ENCODE measurements at regions not wholly inside any gene's neighbourhood (a gene's known extent, or its start where the extent isn't known, plus 50 kb on each side); places are given as distances from the start of the nearest gene placed in this dataset.

DNA sequence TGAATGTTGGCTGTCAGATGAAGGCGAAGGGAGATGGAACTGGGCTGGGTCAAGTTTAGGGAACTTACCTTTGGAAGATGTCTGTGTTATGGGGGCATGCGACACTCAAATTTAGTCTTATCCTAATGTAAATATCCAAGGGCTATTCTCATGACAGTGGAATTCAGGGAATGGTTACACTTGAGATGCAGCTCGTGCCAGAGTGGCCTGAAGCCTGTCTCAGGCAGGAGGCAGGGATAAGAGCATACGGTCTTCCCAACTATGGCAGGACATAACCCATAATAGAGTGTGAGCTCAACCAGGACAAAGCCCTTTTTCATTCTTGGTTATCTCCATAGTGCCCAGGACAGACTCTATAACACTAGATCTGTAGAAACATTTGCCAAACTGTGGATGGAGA, 393.3 kb upstream of the CDH11 start:
- H3K27ac ChIP-seq (ENCODE audit: low read length) = no peak overlapping the region
- H3K4me3 ChIP-seq (ENCODE audit: low read length) = no peak overlapping the region
- no peaks in the 10 kb centered on the region for H3K9me3 ChIP-seq (ENCODE audit: control insufficient read depth, low read depth, low read length)
- H3K27me3 ChIP-seq (ENCODE audit: control insufficient read depth, insufficient read depth, low read length) = no peaks in the 10 kb centered on the region
- H3K4me1 ChIP-seq (ENCODE audit: control insufficient read depth, low read depth, low read length) = peaks cover 9% of the 10 kb centered on the region
- no peak overlapping the region for H3K9ac ChIP-seq (ENCODE audit: low read length)
- H3K36me3 ChIP-seq (ENCODE audit: control insufficient read depth, low read depth, low read length) = no peaks in the 10 kb centered on the region

DNA sequence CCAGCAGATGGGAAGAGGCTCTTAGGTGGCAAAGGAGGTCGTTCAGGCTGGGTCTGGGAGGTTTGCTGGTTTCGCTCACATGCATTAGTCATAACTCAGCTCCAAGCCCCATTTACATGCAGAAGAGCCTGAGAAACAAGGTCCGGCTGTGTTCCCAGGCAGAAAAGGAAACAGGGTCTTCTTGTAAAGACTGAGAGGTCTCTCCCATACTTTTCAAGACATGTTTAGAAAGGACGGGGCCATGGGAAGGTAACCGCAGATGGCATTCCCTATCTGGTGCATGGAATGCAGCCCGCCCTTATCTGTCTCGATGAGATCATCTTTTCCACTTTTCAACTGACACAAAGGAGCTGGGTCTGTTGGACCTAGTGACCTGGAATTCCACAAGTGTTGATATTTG, 389.0 kb upstream of the CDH11 start:
- no peak overlapping the region for H3K9ac ChIP-seq (ENCODE audit: low read length)
- no peaks in the 10 kb centered on the region for H3K9me3 ChIP-seq (ENCODE audit: control insufficient read depth, low read depth, low read length)
- no peak overlapping the region for H3K27ac ChIP-seq (ENCODE audit: low read length)
- peaks cover 6% of the 10 kb centered on the region for H3K4me1 ChIP-seq (ENCODE audit: control insufficient read depth, low read depth, low read length)
- no peaks in the 10 kb centered on the region for H3K36me3 ChIP-seq (ENCODE audit: control insufficient read depth, low read depth, low read length)
- H3K27me3 ChIP-seq (ENCODE audit: control insufficient read depth, insufficient read depth, low read length) = no peaks in the 10 kb centered on the region
- no peak overlapping the region for H3K4me3 ChIP-seq (ENCODE audit: low read length)

DNA sequence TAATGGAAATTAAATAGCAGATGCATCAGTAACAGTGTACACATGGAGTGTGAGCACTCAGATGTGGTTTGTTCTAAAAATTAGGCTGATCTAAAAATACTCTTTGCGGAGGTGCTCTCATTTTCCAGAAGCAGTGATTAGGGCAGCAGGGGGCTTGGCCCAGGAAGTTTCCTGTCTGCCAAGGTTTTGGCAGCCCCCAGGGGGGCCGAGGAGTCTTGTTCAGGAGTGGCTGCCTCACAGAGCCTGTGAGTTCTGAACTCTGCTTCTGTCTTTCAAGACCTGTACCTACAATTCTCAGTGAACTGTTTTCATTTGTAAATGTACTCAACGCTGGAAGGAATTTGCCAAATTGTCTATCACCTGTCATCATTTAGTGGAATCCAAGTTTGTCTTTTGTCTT, 388.4 kb upstream of the CDH11 start:
- H3K9me3 ChIP-seq (ENCODE audit: control insufficient read depth, low read depth, low read length) = no peaks in the 10 kb centered on the region
- H3K36me3 ChIP-seq (ENCODE audit: control insufficient read depth, low read depth, low read length) = no peaks in the 10 kb centered on the region
- no peak overlapping the region for H3K27ac ChIP-seq (ENCODE audit: low read length)
- no peak overlapping the region for H3K9ac ChIP-seq (ENCODE audit: low read length)
- no peak overlapping the region for H3K4me3 ChIP-seq (ENCODE audit: low read length)
- H3K27me3 ChIP-seq (ENCODE audit: control insufficient read depth, insufficient read depth, low read length) = no peaks in the 10 kb centered on the region
- H3K4me1 ChIP-seq (ENCODE audit: control insufficient read depth, low read depth, low read length) = peaks cover 6% of the 10 kb centered on the region

DNA sequence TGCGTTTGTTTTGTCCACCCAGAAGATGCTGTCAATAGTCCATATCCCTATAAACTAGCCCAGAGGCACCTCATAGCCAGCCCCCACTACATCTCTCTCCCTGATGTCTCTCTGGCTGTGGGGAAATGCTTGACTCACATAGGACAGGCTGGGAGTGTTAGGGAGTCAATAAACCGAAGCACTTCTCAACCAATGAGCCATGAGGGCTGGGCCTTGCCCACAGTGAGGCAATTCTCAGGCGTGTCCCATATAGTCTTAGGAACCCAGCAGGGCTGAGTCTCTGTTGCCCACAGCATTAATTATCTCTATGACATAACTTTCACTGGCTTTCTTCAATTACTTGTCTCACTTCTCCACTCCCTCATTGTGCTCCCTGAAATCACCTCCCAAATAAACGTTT, 387.3 kb upstream of the CDH11 start:
- Histone ChIP-seq H3K9me3 (ENCODE audit: control insufficient read depth, low read depth, low read length) (no peaks in the 10 kb centered on the region), H3K9ac (ENCODE audit: low read length) (no peak overlapping the region), H3K4me3 (ENCODE audit: low read length) (no peak overlapping the region), H3K36me3 (ENCODE audit: control insufficient read depth, low read depth, low read length) (no peaks in the 10 kb centered on the region), H3K4me1 (ENCODE audit: control insufficient read depth, low read depth, low read length) (peaks cover 6% of the 10 kb centered on the region), H3K27ac (ENCODE audit: low read length) (no peak overlapping the region), H3K27me3 (ENCODE audit: control insufficient read depth, insufficient read depth, low read length) (no peaks in the 10 kb centered on the region)

DNA sequence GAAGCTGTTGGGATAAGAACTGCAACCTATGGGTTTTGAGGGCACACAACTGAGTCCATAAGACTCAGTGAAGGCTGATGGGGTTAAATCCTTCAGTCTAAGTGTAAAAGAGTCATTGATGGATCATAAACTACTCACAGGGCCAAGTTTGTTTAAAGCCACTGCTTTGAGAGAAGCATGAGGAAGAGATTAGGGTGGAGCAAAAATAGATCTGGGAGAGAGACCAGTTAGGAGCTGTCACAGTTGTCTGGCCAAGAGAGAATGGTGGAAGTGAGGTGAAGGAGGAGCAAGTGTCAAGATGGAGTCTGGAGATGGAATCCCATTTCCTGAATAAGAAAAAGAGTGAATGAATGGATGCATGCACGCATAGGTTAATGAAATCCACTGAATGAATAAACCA, 379.1 kb upstream of the CDH11 start:
- H3K27ac ChIP-seq (ENCODE audit: low read length) = no peak overlapping the region
- H3K9me3 ChIP-seq (ENCODE audit: control insufficient read depth, low read depth, low read length) = no peaks in the 10 kb centered on the region
- no peak overlapping the region for H3K9ac ChIP-seq (ENCODE audit: low read length)
- H3K27me3 ChIP-seq (ENCODE audit: control insufficient read depth, insufficient read depth, low read length) = no peaks in the 10 kb centered on the region
- H3K36me3 ChIP-seq (ENCODE audit: control insufficient read depth, low read depth, low read length) = no peaks in the 10 kb centered on the region
- H3K4me3 ChIP-seq (ENCODE audit: low read length) = no peak overlapping the region
- peaks cover 3% of the 10 kb centered on the region for H3K4me1 ChIP-seq (ENCODE audit: control insufficient read depth, low read depth, low read length)

DNA sequence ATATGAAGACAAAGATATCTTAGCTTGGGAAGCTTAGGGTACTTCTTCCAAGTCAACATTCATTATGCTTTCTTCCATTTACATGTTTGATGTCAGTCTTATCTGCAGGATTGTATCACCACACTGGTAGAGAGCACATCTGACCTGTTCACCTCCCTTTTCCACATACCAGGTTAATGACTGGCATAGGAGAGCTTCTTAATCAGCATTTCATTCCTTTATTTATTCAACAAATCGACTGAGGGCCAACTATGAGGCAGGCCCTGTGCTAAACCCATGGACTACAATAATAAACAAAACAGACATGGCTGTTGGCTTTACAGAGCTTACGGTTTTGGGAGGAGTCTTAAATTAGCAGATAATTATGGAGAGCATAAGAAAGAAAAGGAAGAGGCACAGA, 378.1 kb upstream of the CDH11 start:
- no peak overlapping the region for H3K4me3 ChIP-seq (ENCODE audit: low read length)
- no peak overlapping the region for H3K9ac ChIP-seq (ENCODE audit: low read length)
- no peaks in the 10 kb centered on the region for H3K27me3 ChIP-seq (ENCODE audit: control insufficient read depth, insufficient read depth, low read length)
- no peaks in the 10 kb centered on the region for H3K9me3 ChIP-seq (ENCODE audit: control insufficient read depth, low read depth, low read length)
- H3K27ac ChIP-seq (ENCODE audit: low read length) = no peak overlapping the region
- peaks cover 8% of the 10 kb centered on the region for H3K4me1 ChIP-seq (ENCODE audit: control insufficient read depth, low read depth, low read length)
- H3K36me3 ChIP-seq (ENCODE audit: control insufficient read depth, low read depth, low read length) = no peaks in the 10 kb centered on the region

DNA sequence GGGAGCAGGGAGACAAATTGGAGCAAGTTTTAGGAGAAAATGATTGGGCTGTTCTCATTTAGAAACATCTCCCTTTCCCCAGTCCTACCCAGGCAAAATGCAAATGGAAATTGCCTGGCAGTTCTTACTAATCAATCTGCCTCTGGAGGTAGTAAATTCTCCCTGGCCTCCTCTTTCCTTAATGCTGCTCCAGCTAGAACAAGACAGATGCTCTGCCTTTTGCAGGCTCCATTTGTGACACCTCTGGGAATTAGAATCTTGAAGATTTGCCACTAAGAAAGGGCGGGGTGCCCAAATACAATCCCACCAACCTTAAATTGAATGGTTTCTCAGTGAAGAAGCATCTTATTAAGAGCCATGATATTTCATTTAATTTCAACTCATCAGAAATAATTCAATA, 377.7 kb upstream of the CDH11 start:
- H3K36me3 ChIP-seq (ENCODE audit: control insufficient read depth, low read depth, low read length) = no peaks in the 10 kb centered on the region
- H3K4me1 ChIP-seq (ENCODE audit: control insufficient read depth, low read depth, low read length) = peaks cover 8% of the 10 kb centered on the region
- no peaks in the 10 kb centered on the region for H3K9me3 ChIP-seq (ENCODE audit: control insufficient read depth, low read depth, low read length)
- H3K9ac ChIP-seq (ENCODE audit: low read length) = no peak overlapping the region
- no peak overlapping the region for H3K27ac ChIP-seq (ENCODE audit: low read length)
- no peak overlapping the region for H3K4me3 ChIP-seq (ENCODE audit: low read length)
- no peaks in the 10 kb centered on the region for H3K27me3 ChIP-seq (ENCODE audit: control insufficient read depth, insufficient read depth, low read length)

DNA sequence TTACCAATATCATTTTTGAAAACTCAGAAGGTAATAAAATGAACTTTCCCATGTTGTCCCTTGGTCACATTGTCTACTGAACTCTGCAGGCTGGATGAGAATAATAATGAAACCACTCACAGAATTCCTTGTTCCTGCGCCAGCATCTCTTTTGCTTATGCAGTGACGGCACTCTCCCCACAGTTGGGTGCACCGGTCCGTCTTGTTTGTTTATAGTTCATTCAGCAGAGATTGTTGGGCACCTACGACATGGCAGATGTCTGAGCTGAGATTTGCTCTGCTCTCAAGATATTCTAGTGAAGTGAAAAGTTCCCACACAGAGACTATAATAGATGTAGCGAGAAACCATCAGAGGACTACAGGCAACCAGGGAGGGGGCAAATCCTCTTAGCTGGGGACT, 375.7 kb upstream of the CDH11 start:
- Histone ChIP-seq H3K27ac (ENCODE audit: low read length) (no peak overlapping the region), H3K36me3 (ENCODE audit: control insufficient read depth, low read depth, low read length) (no peaks in the 10 kb centered on the region), H3K4me1 (ENCODE audit: control insufficient read depth, low read depth, low read length) (peaks cover 16% of the 10 kb centered on the region), H3K4me3 (ENCODE audit: low read length) (no peak overlapping the region), H3K9me3 (ENCODE audit: control insufficient read depth, low read depth, low read length) (no peaks in the 10 kb centered on the region), H3K27me3 (ENCODE audit: control insufficient read depth, insufficient read depth, low read length) (no peaks in the 10 kb centered on the region), H3K9ac (ENCODE audit: low read length) (no peak overlapping the region)

DNA sequence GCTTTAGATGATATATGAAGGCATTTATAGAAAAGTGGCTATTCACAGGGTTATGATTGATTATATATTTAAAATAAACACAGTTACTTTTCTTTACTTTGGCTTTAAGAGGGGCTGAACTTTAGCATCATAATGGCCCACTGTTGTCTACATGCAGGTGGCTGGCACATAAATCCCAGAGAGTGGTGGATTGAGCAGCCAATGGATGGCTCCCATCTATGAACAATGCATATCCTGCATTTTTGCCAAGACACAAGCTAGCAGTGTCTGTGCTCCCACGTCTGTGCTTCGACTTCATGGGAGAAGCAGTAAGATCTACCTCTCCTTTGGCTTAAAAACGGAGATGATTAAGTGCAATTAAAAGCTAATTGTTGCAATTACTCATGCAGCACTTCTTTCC, 373.2 kb upstream of the CDH11 start:
- H3K4me3 ChIP-seq (ENCODE audit: low read length) = no peak overlapping the region
- no peaks in the 10 kb centered on the region for H3K27me3 ChIP-seq (ENCODE audit: control insufficient read depth, insufficient read depth, low read length)
- H3K9ac ChIP-seq (ENCODE audit: low read length) = no peak overlapping the region
- H3K9me3 ChIP-seq (ENCODE audit: control insufficient read depth, low read depth, low read length) = no peaks in the 10 kb centered on the region
- no peaks in the 10 kb centered on the region for H3K36me3 ChIP-seq (ENCODE audit: control insufficient read depth, low read depth, low read length)
- H3K27ac ChIP-seq (ENCODE audit: low read length) = no peak overlapping the region
- H3K4me1 ChIP-seq (ENCODE audit: control insufficient read depth, low read depth, low read length) = peaks cover 13% of the 10 kb centered on the region

DNA sequence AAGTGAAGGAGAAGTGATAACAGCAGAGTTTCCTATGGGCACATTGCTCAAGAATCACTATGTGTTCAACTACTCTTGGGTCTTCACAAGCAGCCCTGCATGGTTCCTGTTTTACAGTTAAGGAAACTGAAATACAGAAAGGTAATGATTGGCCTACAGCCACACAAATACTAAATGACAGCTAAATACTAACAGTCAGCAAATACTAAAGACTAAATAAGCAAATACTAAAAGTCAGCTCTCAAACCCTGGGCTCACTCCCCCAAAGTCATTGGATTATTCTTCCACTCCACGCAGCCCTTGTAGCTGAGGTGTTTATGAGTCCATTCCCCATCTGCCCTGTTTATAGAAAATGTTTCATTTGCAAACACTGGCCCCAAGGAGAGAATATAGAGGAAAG, 372.7 kb upstream of the CDH11 start:
- H3K9me3 ChIP-seq (ENCODE audit: control insufficient read depth, low read depth, low read length) = no peaks in the 10 kb centered on the region
- H3K9ac ChIP-seq (ENCODE audit: low read length) = no peak overlapping the region
- H3K36me3 ChIP-seq (ENCODE audit: control insufficient read depth, low read depth, low read length) = no peaks in the 10 kb centered on the region
- peaks cover 13% of the 10 kb centered on the region for H3K4me1 ChIP-seq (ENCODE audit: control insufficient read depth, low read depth, low read length)
- H3K27ac ChIP-seq (ENCODE audit: low read length) = no peak overlapping the region
- no peaks in the 10 kb centered on the region for H3K27me3 ChIP-seq (ENCODE audit: control insufficient read depth, insufficient read depth, low read length)
- no peak overlapping the region for H3K4me3 ChIP-seq (ENCODE audit: low read length)

DNA sequence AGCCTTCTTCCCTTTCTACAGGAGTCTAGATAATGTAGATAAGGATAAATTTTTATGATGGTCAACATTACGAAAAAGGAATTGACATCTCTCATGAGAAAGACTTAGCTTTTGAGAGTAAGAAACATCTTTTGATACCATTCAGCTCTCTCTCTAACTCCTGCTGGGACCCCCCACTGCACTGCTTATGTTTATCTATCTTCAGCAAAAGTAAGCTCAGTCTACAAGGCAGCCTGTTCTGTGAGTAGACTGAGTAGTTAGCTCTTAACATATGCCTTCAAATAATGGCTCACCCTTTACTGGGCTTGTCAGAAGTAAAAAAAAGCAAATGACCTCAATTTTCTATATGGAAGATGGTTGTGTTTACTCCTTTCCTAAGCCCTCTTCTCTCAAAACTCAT, 372.2 kb upstream of the CDH11 start:
- Histone ChIP-seq H3K9me3 (ENCODE audit: control insufficient read depth, low read depth, low read length) (no peaks in the 10 kb centered on the region), H3K36me3 (ENCODE audit: control insufficient read depth, low read depth, low read length) (no peaks in the 10 kb centered on the region), H3K27ac (ENCODE audit: low read length) (no peak overlapping the region), H3K9ac (ENCODE audit: low read length) (no peak overlapping the region), H3K27me3 (ENCODE audit: control insufficient read depth, insufficient read depth, low read length) (no peaks in the 10 kb centered on the region), H3K4me3 (ENCODE audit: low read length) (no peak overlapping the region), H3K4me1 (ENCODE audit: control insufficient read depth, low read depth, low read length) (peaks cover 13% of the 10 kb centered on the region)

DNA sequence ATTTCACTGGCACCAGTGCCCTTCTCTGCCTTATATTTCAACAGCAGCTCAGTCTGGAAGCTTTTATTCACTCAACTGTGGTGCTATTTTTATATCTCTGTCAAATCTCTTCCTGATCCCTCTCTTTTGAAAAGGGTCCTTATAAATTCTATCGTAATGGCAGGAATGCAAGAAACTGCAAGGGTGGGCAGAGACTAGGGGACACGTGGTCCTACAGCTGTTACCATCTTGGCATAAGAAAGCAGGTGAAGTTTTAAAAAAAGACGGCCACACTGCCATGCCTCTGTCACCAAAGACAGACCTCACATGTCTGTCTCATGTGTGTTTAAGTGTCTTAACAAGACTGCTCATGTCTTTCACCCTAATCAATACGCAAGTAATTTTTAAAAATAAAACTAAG, 368.4 kb upstream of the CDH11 start:
- Histone ChIP-seq H3K27ac (ENCODE audit: low read length) (no peak overlapping the region), H3K9ac (ENCODE audit: low read length) (no peak overlapping the region), H3K9me3 (ENCODE audit: control insufficient read depth, low read depth, low read length) (no peaks in the 10 kb centered on the region), H3K27me3 (ENCODE audit: control insufficient read depth, insufficient read depth, low read length) (no peaks in the 10 kb centered on the region), H3K4me1 (ENCODE audit: control insufficient read depth, low read depth, low read length) (peaks cover 10% of the 10 kb centered on the region), H3K36me3 (ENCODE audit: control insufficient read depth, low read depth, low read length) (no peaks in the 10 kb centered on the region), H3K4me3 (ENCODE audit: low read length) (no peak overlapping the region)
